HepG2 (cell line): ENCODE measurements at regions not wholly inside any gene's neighbourhood (a gene's known extent, or its start where the extent isn't known, plus 50 kb on each side); places are given as distances from the start of the nearest gene placed in this dataset.

Experiments
- HCFC1 ChIP-seq: fragments of 150-350 bp; IDR thresholded peaks from 2 replicates; pipeline ENCODE4 v1.6.1; 2014; ENCODE audit warnings: low read depth, low read length
- JUNB ChIP-seq: sonication (generic); formaldehyde crosslinking; IDR thresholded peaks from 2 replicates; pipeline ENCODE4 v1.8.0; 2022; ENCODE audit warnings: missing genetic modification reagents, mild to moderate bottlenecking, borderline replicate concordance
- MAFK ChIP-seq, 2 experiments: IDR thresholded peaks in 1 of 2; conservative IDR thresholded peaks in 1 of 2; 2 replicates each; pipeline ENCODE4 v1.6.1; 2011; ENCODE audit warnings: improper control_type of control experiment in 2 of 2, low read length in 2 of 2
- MXI1 ChIP-seq: IDR thresholded peaks from 3 replicates; pipeline ENCODE4 v1.6.1; 2012; ENCODE audit warnings: low read depth, low read length, inconsistent platforms, borderline replicate concordance
- NFIC ChIP-seq: IDR thresholded peaks from 2 replicates; pipeline ENCODE4 v1.6.1; 2012; ENCODE audit warnings: mild to moderate bottlenecking, low read length, inconsistent platforms
- POGZ ChIP-seq: sonication (generic); formaldehyde crosslinking; IDR thresholded peaks from 2 replicates; pipeline ENCODE4 v1.4.0; 2020; ENCODE audit warnings: mild to moderate bottlenecking, missing genetic modification reagents
- TOE1 ChIP-seq: sonication (generic); formaldehyde crosslinking; IDR thresholded peaks from 2 replicates; pipeline ENCODE4 v1.4.0; 2020; ENCODE audit warnings: mild to moderate bottlenecking, missing genetic modification reagents
- TF ChIP-seq, protein P1 (sequence below): IDR thresholded peaks from 2 replicates; pipeline ENCODE4 v1.6.1; 2016; ENCODE audit warnings: missing compliant biosample characterization, missing genetic modification reagents, borderline replicate concordance
- TF ChIP-seq, protein P2 (sequence below): sonication (generic); formaldehyde crosslinking; IDR thresholded peaks from 2 replicates; pipeline ENCODE4 v1.5.0; 2020; ENCODE audit warnings: mild to moderate bottlenecking, missing genetic modification reagents, moderate library complexity

DNA sequence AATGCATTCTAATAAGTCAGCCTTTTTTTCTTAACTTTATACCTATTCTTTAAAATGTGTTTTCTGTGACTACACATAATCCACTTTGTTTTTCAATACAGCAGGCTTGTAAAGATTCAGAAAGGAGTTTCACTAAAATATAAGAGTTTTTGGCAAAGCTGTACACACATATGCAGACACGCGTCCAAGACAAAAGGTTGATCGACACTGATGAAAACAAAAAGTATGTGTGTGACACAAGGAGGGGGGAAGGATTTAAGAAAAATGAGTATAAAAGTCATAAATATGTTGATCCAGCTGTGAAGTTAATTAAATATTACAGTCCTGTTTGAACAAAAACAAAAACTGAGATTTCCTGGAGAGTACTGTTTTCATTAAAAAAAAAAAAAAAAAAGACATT, 294.5 kb upstream of the RARB start:
- TF ChIP-seq TOE1 (CRISPR knock-in tag) (no peak), JUNB (CRISPR knock-in tag) (no peak), MXI1 (no peak), POGZ (CRISPR knock-in tag) (no peak), MAFK (conservative IDR thresholded peaks at IDR 0.05 in 1 of 2, IDR thresholded peaks at IDR 0.05 in 1 of 2; ENCODE audit: low read length in 2 of 2) (no peak), NFIC (no peak), HCFC1 (no peak)
- TF ChIP-seq, protein P1, sequence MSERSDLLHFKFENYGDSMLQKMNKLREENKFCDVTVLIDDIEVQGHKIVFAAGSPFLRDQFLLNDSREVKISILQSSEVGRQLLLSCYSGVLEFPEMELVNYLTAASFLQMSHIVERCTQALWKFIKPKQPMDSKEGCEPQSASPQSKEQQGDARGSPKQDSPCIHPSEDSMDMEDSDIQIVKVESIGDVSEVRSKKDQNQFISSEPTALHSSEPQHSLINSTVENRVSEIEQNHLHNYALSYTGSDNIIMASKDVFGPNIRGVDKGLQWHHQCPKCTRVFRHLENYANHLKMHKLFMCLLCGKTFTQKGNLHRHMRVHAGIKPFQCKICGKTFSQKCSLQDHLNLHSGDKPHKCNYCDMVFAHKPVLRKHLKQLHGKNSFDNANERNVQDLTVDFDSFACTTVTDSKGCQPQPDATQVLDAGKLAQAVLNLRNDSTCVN (CRISPR knock-in tag), result no peak
- TF ChIP-seq, protein P2, sequence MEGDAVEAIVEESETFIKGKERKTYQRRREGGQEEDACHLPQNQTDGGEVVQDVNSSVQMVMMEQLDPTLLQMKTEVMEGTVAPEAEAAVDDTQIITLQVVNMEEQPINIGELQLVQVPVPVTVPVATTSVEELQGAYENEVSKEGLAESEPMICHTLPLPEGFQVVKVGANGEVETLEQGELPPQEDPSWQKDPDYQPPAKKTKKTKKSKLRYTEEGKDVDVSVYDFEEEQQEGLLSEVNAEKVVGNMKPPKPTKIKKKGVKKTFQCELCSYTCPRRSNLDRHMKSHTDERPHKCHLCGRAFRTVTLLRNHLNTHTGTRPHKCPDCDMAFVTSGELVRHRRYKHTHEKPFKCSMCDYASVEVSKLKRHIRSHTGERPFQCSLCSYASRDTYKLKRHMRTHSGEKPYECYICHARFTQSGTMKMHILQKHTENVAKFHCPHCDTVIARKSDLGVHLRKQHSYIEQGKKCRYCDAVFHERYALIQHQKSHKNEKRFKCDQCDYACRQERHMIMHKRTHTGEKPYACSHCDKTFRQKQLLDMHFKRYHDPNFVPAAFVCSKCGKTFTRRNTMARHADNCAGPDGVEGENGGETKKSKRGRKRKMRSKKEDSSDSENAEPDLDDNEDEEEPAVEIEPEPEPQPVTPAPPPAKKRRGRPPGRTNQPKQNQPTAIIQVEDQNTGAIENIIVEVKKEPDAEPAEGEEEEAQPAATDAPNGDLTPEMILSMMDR (CRISPR knock-in tag), result no peak
